SK-N-SH (cell line): ENCODE measurements at regions not wholly inside any gene's neighbourhood (a gene's known extent, or its start where the extent isn't known, plus 50 kb on each side); places are given as distances from the start of the nearest gene placed in this dataset.

ENCODE experiments used
- ELF1 ChIP-seq: IDR thresholded peaks from 2 replicates; pipeline ENCODE4 v1.4.0; 2012
- MEF2A ChIP-seq: IDR thresholded peaks from 2 replicates; pipeline ENCODE4 v1.4.0; 2012; ENCODE audit warnings: low read depth, borderline replicate concordance
- TF ChIP-seq, protein P1 (sequence below): fragments of 150-350 bp; IDR thresholded peaks from 2 replicates; pipeline ENCODE4 v1.6.1; 2017; ENCODE audit warnings: antibody characterized with exemption, low read length, low read depth, borderline replicate concordance

DNA sequence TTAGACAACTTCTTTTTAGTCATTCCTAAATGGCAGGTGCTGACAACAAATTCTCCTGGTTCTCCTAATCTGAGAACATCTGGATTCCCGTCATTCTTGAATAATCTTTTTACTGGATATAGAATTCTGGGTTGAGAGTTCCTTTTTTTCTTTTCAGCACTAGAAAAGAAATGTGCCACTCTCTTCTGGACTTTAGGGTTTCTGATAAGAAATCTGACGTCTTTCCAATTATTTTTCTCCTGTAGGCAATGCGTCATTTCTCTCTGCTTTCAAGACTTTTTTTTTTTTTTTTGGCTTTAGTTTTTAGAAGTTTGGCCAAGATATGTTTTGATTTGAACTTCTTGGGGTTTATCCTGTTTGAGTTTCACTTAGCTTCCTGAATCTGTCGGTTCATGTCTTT, 66.1 kb upstream of the RNF24 start:
- TF ChIP-seq, protein P1, sequence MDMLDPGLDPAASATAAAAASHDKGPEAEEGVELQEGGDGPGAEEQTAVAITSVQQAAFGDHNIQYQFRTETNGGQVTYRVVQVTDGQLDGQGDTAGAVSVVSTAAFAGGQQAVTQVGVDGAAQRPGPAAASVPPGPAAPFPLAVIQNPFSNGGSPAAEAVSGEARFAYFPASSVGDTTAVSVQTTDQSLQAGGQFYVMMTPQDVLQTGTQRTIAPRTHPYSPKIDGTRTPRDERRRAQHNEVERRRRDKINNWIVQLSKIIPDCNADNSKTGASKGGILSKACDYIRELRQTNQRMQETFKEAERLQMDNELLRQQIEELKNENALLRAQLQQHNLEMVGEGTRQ, result no peak
- TF ChIP-seq ELF1, result no peak
- no peak for TF ChIP-seq MEF2A
